ENCODE measurements at regions not wholly inside any gene's neighbourhood (a gene's known extent, or its start where the extent isn't known, plus 50 kb on each side); places are given as distances from the start of the nearest gene placed in this dataset.

DNA sequence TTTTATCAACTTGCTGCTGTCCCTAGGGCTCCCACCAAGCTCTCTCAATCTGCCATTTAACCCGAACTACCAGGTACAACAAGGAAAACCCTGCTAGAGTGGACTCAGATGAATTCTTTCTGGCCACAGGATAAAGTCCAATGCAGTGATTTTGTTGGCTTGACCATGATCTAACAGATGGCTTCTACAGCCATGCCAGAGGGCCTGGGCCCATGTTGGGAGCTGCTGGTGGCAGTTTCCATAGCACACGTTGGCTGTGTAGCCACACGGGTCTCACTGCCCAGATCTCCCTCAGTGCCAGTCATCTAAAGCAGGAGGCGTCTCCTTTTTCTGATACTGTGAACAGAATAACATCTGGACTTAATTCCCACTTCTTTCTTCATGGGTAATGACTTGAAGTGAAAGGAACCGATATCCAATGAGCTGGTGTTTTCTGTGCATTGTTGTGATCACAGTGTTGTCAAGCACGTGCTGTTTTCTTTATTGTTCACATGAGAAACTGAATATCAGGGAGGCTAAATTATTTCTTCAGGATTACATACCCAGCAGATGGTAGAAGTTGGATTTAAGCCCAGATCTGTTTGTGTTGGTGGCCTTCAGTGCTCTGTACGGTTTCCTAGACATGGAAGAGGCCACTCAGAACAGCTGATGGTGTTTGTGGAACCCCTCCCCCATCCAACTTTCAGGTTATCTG is 85.2 kb upstream of the CLCN4 start:
- ChIA-PET CTCF (no interaction called here), POLR2A (interaction anchor here (1.5 kb wide), 1 partner anchor 39 kb away, joined by 4 read pairs; no protein-coding TSS in a partner anchor)
- Histone ChIP-seq H3K9me3 (ENCODE audit: control insufficient read depth in 1 of 2, insufficient read depth in 1 of 2, low read length in 2 of 2) (no peaks in the 10 kb centered on the region), H3K27ac (ENCODE audit: low read depth in 1 of 2, low read length in 2 of 2) (no peak overlapping the region), H3K4me1 (ENCODE audit: insufficient read depth, low read length) (peaks cover 10% of the 10 kb centered on the region), H3K36me3 (ENCODE audit: insufficient read depth, low read length) (peaks cover 6% of the 10 kb centered on the region), H3K4me3 (ENCODE audit: low read length) (no peak overlapping the region), H3K27me3 (ENCODE audit: control insufficient read depth in 1 of 2, insufficient read depth in 2 of 2, low read length in 2 of 2) (no peaks in the 10 kb centered on the region)
- no peak overlapping the region for H3K4me3 Mint-ChIP-seq
- peaks cover 14% of the 10 kb centered on the region for H3K4me1 Mint-ChIP-seq (ENCODE audit: low read depth)
- intact Hi-C loops (cut with DNase I, micrococcal nuclease) = no loop called here
- TF ChIP-seq, protein P1, sequence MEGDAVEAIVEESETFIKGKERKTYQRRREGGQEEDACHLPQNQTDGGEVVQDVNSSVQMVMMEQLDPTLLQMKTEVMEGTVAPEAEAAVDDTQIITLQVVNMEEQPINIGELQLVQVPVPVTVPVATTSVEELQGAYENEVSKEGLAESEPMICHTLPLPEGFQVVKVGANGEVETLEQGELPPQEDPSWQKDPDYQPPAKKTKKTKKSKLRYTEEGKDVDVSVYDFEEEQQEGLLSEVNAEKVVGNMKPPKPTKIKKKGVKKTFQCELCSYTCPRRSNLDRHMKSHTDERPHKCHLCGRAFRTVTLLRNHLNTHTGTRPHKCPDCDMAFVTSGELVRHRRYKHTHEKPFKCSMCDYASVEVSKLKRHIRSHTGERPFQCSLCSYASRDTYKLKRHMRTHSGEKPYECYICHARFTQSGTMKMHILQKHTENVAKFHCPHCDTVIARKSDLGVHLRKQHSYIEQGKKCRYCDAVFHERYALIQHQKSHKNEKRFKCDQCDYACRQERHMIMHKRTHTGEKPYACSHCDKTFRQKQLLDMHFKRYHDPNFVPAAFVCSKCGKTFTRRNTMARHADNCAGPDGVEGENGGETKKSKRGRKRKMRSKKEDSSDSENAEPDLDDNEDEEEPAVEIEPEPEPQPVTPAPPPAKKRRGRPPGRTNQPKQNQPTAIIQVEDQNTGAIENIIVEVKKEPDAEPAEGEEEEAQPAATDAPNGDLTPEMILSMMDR (IDR thresholded peaks at IDR 0.05) = no peak
- peaks cover 5% of the 10 kb centered on the region for H3K36me3 Mint-ChIP-seq (ENCODE audit: low read depth)
- DNase-seq (no peak), ATAC-seq (ENCODE audit: poor library complexity) (no peak)
- H3K27me3 Mint-ChIP-seq = no peaks in the 10 kb centered on the region
- no peak overlapping the region for H3K27ac Mint-ChIP-seq
- no peaks in the 10 kb centered on the region for H3K9me3 Mint-ChIP-seq

DNA sequence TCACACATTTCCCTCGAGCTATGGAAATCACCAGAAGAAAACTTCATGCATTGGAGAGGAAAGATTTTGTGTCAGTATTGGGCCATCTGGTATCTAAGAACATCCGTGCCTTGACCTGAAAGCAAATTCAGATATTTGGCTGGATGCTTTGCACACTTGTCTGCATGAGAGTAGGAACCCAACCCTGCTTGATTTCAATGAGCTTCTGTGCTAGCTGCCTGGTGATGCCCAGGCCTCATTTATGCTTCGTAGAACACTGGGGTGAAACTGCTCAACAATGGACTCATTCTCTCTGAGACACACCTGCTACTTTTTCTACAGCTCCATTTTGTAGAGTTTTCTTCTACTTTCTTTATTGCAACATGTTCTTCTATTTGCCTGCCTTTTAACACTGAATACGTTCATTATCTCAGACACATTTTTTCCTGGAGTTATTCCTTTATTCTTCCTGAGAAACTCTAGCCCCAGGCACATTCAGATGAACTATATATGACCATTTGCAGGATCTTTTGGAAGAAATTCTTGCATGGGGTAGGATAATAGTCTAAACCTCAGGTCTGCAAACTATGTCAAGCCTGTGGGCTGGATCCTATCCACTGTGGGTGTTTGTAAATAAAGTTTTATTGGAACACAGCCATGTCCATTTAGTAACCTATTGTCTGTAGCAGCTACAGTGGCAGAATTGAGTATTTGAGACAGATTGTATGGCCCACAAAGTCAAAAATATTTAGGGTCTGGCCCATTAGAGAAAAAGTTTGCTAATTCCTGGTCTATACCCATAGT is 83.8 kb upstream of the CLCN4 start:
- DNase-seq = no peak
- Histone ChIP-seq H3K9me3 (ENCODE audit: control insufficient read depth in 1 of 2, insufficient read depth in 1 of 2, low read length in 2 of 2) (no peaks in the 10 kb centered on the region), H3K27ac (ENCODE audit: low read depth in 1 of 2, low read length in 2 of 2) (no peak overlapping the region), H3K36me3 (ENCODE audit: insufficient read depth, low read length) (peaks cover 2% of the 10 kb centered on the region), H3K4me3 (ENCODE audit: low read length) (no peak overlapping the region), H3K27me3 (ENCODE audit: control insufficient read depth in 1 of 2, insufficient read depth in 2 of 2, low read length in 2 of 2) (no peaks in the 10 kb centered on the region), H3K4me1 (ENCODE audit: insufficient read depth, low read length) (peaks cover 10% of the 10 kb centered on the region)
- POLR2A ChIA-PET = interaction anchor here (1.5 kb wide), 1 partner anchor 38 kb away, joined by 4 read pairs; no protein-coding TSS in a partner anchor
- Mint-ChIP-seq H3K27ac (no peak overlapping the region), H3K4me3 (no peak overlapping the region), H3K36me3 (ENCODE audit: low read depth) (peaks cover 4% of the 10 kb centered on the region), H3K4me1 (ENCODE audit: low read depth) (peaks cover 18% of the 10 kb centered on the region), H3K9me3 (no peaks in the 10 kb centered on the region), H3K27me3 (no peaks in the 10 kb centered on the region)
- TF ChIP-seq, protein P1 (IDR thresholded peaks at IDR 0.05) = no peak
- CTCF ChIA-PET = no interaction called here
- no peak for ATAC-seq (ENCODE audit: poor library complexity)
- intact Hi-C loops (cut with DNase I, micrococcal nuclease) = no loop called here

DNA sequence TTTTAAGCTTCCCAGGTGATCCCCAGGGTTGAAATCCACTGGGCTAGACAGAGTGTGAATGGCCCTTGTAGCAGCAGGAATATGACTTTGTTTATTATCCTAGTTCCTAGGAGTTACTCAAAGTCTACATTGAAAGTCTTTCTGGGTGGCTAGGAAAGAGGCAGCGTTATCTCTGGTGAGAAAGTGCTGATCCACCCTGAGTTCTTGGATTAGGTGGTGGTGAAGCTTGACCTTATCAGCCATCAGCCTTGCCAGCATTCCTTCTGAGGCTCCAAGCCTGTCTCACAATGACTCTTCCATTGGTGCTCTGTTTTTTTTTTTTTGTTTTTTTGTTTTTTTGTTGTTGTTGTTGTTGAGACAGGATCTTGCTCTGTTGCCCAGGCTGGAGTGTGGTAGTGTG is 83.1 kb upstream of the CLCN4 start:
- POLR2A ChIA-PET = no interaction called here
- peaks cover 4% of the 10 kb centered on the region for H3K36me3 Mint-ChIP-seq (ENCODE audit: low read depth)
- intact Hi-C loops (cut with DNase I, micrococcal nuclease) = no loop called here

More for the DNA sequence above, 83.1 kb upstream of the CLCN4 start:
- H3K4me3 ChIP-seq (ENCODE audit: low read length) = no peak overlapping the region
- no peaks in the 10 kb centered on the region for H3K9me3 Mint-ChIP-seq
- no peaks in the 10 kb centered on the region for H3K9me3 ChIP-seq (ENCODE audit: control insufficient read depth in 1 of 2, insufficient read depth in 1 of 2, low read length in 2 of 2)
- no peak overlapping the region for H3K4me3 Mint-ChIP-seq
- no peak overlapping the region for H3K27ac Mint-ChIP-seq
- no peaks in the 10 kb centered on the region for H3K27me3 Mint-ChIP-seq
- H3K27ac ChIP-seq (ENCODE audit: low read depth in 1 of 2, low read length in 2 of 2) = no peak overlapping the region
- CTCF ChIA-PET = no interaction called here
- no peak for DNase-seq
- peaks cover 18% of the 10 kb centered on the region for H3K4me1 Mint-ChIP-seq (ENCODE audit: low read depth)
- TF ChIP-seq, protein P1 (IDR thresholded peaks at IDR 0.05) = no peak
- ATAC-seq (ENCODE audit: poor library complexity) = no peak
- H3K27me3 ChIP-seq (ENCODE audit: control insufficient read depth in 1 of 2, insufficient read depth in 2 of 2, low read length in 2 of 2) = no peaks in the 10 kb centered on the region
- H3K36me3 ChIP-seq (ENCODE audit: insufficient read depth, low read length) = no peaks in the 10 kb centered on the region
- peaks cover 10% of the 10 kb centered on the region for H3K4me1 ChIP-seq (ENCODE audit: insufficient read depth, low read length)
